ENCODE measurements at regions not wholly inside any gene's neighbourhood (a gene's known extent, or its start where the extent isn't known, plus 50 kb on each side); places are given as distances from the start of the nearest gene placed in this dataset.
"Not testable (repeated sequence)": the region's sequence is repeated elsewhere in the genome, so short reads cannot be mapped to it uniquely, and the experiment has no call there.

GRCh38 chr6:112591329-112591728 is 244.2 kb downstream of the RFPL4B start:
- no peak for DNase-seq

GRCh38 chr6:112592159-112592558 is 245.0 kb downstream of the RFPL4B start:
- no peak for DNase-seq

GRCh38 chr6:112594886-112595594 is 247.9 kb downstream of the RFPL4B start:
- no peak for DNase-seq

- no peak for DNase-seq
Observed at GRCh38 chr6:112595841-112596240, 248.7 kb downstream of the RFPL4B start.

- DNase-seq: no peak
Observed at GRCh38 chr6:112597176-112597575, 250.0 kb downstream of the RFPL4B start.

GRCh38 chr6:112600168-112600567 is 253.0 kb downstream of the RFPL4B start:
- no peak for DNase-seq

GRCh38 chr6:112603726-112604125 is 256.6 kb downstream of the RFPL4B start:
- no peak for DNase-seq

- DNase-seq: no peak
Observed at GRCh38 chr6:112606656-112607435, 259.7 kb downstream of the RFPL4B start.

GRCh38 chr6:112608925-112609324 is 261.8 kb downstream of the RFPL4B start:
- not testable (repeated sequence) for DNase-seq

- DNase-seq: no peak
Observed at GRCh38 chr6:112613410-112613809, 266.3 kb downstream of the RFPL4B start.

- DNase-seq: no peak
Observed at GRCh38 chr6:112618849-112619248, 271.7 kb downstream of the RFPL4B start.

GRCh38 chr6:112620812-112621569 is 273.9 kb downstream of the RFPL4B start:
- DNase-seq: no peak

GRCh38 chr6:112622036-112622435 is 274.9 kb downstream of the RFPL4B start:
- no peak for DNase-seq

GRCh38 chr6:112626468-112627082 is 279.4 kb downstream of the RFPL4B start:
- no peak for DNase-seq

- DNase-seq: no peak
Observed at GRCh38 chr6:112634376-112634775, 287.2 kb downstream of the RFPL4B start.

GRCh38 chr6:112636650-112637262 is 289.6 kb downstream of the RFPL4B start:
- DNase-seq: no peak

- no peak for DNase-seq
Observed at GRCh38 chr6:112639391-112639831, 292.3 kb downstream of the RFPL4B start.

GRCh38 chr6:112640891-112641290 is 293.8 kb downstream of the RFPL4B start:
- no peak for DNase-seq

- no peak for DNase-seq
Observed at GRCh38 chr6:112649853-112650252, 302.7 kb downstream of the RFPL4B start.

- no peak for DNase-seq
Observed at GRCh38 chr6:112651239-112651638, 304.1 kb downstream of the RFPL4B start.

GRCh38 chr6:112659912-112660311 is 312.8 kb downstream of the RFPL4B start:
- DNase-seq: no peak

GRCh38 chr6:112660626-112661025 is 313.5 kb downstream of the RFPL4B start:
- no peak for DNase-seq

- no peak for DNase-seq
Observed at GRCh38 chr6:112663698-112664097, 316.6 kb downstream of the RFPL4B start.
